Adrenal gland (tissue), 9 donors: ENCODE measurements at regions not wholly inside any gene's neighbourhood (a gene's known extent, or its start where the extent isn't known, plus 50 kb on each side); places are given as distances from the start of the nearest gene placed in this dataset.
"Not testable (repeated sequence)": the region's sequence is repeated elsewhere in the genome, so short reads cannot be mapped to it uniquely, and the experiment has no call there.

ENCODE experiments used
- DNase-seq, 7 donors: peaks; one replicate each; pipeline ENCODE4 v3.0.0-alpha.2; 2019 to 2020
- H3K27ac ChIP-seq, 5 donors: fragments of 200-600 bp; sonication (generic) in 4 of 5; 1 replicate in 3 of 5; 2 replicates in 2 of 5; pipeline versions ENCODE4 v1.5.1 to v1.8.0; 2016 to 2020; ENCODE audit warnings: mild to moderate bottlenecking in 1 of 5
- H3K27me3 ChIP-seq: fragments of 200-600 bp; 2 replicates; pipeline ENCODE4 v1.8.0; 2021
- H3K36me3 ChIP-seq, 2 donors: fragments of 200-600 bp; replicated peaks in 1 of 2; 1 replicate in 1 of 2; 2 replicates in 1 of 2; pipeline versions ENCODE4 v1.5.1 to v1.8.0; 2018 to 2022
- H3K4me1 ChIP-seq, 2 donors: fragments of 200-600 bp; replicated peaks in 1 of 2; 1 replicate in 1 of 2; 2 replicates in 1 of 2; pipeline versions ENCODE4 v1.5.1 to v1.8.0; 2018 to 2021
- H3K4me3 ChIP-seq, 4 donors: fragments of 200-600 bp; sonication (generic) in 3 of 4; one replicate each; pipeline ENCODE4 v1.5.1; 2016 to 2018
- H3K9me3 ChIP-seq, 3 donors: fragments of 200-600 bp; sonication (generic) in 1 of 3; replicated peaks in 1 of 3; 1 replicate in 2 of 3; 2 replicates in 1 of 3; pipeline versions ENCODE4 v1.5.1 to v1.8.0; 2016 to 2021
- CTCF ChIP-seq, 6 experiments: fragments of 450-650 bp in 4 of 6; fragments of 200-600 bp in 2 of 6; sonication (generic) in 1 of 6; IDR thresholded peaks; 1 replicate in 5 of 6; 2 replicates in 1 of 6; pipeline versions ENCODE4 v1.5.1 to v1.8.0; 2016 to 2021; ENCODE audit warnings: antibody characterized with exemption in 6 of 6, mild to moderate bottlenecking in 2 of 6, moderate library complexity in 1 of 6
- POLR2A ChIP-seq, 2 donors: fragments of 450-650 bp; IDR thresholded peaks; one replicate each; pipeline ENCODE4 v1.6.1; 2017; ENCODE audit warnings: antibody characterized with exemption in 2 of 2, mild to moderate bottlenecking in 2 of 2, moderate library complexity in 1 of 2
- WGBS, 4 donors: extraction: QIAGEN DNeasy Blood & Tissue Kit in 2 of 4; methylation state at CpG; one replicate each; pipeline versions ENCODE4 v1.1.5 to v1.1.7; 2013 to 2017; 5-methylcytosine and 5-hydroxymethylcytosine counted together
- intact Hi-C, 2 donors: fragments of 100-400 bp; cut with DNase I; formaldehyde crosslinking; loops; one replicate each; pipeline versions ENCODE4 v1.14.1 to v1.15.0; 2022 to 2023
- donor health status: healthy with polysubstance abuse.
- donor health status: Bipolar disorder and iron deficiency.
- donor health status: DM: yes; HTN: yes; CAD: no.
- donor health status: DM: no; HTN: no; CAD: no.
- donor health status: DM: no; HTN: no; CAD: no.

- Histone ChIP-seq H3K9me3 (no peaks in the 10 kb centered on the region), H3K4me3 (no peak overlapping the region), H3K27me3 (no peaks in the 10 kb centered on the region), H3K36me3 (no peaks in the 10 kb centered on the region), H3K27ac (no peak overlapping the region), H3K4me1 (no peaks in the 10 kb centered on the region)
- peak in 1 of 7 donors; percentile 25 for DNase-seq
- WGBS, 4 donors = 93 to 95% (median 95%) methylated on average over 5 of the region's 5 CpGs
- intact Hi-C loops = no loop called here
- TF ChIP-seq CTCF (IDR thresholded peaks at IDR 0.05) = no peak
- TF ChIP-seq POLR2A (IDR thresholded peaks at IDR 0.05) = no peak
Measured at GRCh38 chr5:135738564-135738875, 95.9 kb upstream of the SLC25A48 start.

- no peak for TF ChIP-seq CTCF (IDR thresholded peaks at IDR 0.05)
- no peak for TF ChIP-seq POLR2A (IDR thresholded peaks at IDR 0.05)
Measured at GRCh38 chr5:135737701-135738563, 96.5 kb upstream of the SLC25A48 start.

GRCh38 chr5:135736952-135737351 lies 97.5 kb upstream of the SLC25A48 start:
- H3K27ac ChIP-seq, H3K4me3 ChIP-seq, H3K4me1 ChIP-seq, H3K27me3 ChIP-seq, intact Hi-C loops, H3K36me3 ChIP-seq, H3K9me3 ChIP-seq: not testable (repeated sequence)
- 62 to 75% (median 71%) methylated on average over 9 of the region's 9 CpGs for WGBS, 4 donors
- peak in 1 of 7 donors; percentile 10 for DNase-seq

More at GRCh38 chr5:135737701-135738563, 96.5 kb upstream of the SLC25A48 start:
- H3K36me3 ChIP-seq = no peaks in the 10 kb centered on the region
- no peaks in the 10 kb centered on the region for H3K4me1 ChIP-seq
- no peaks in the 10 kb centered on the region for H3K27me3 ChIP-seq
- H3K9me3 ChIP-seq = no peaks in the 10 kb centered on the region
- peak in 1 of 7 donors; percentile 13 for DNase-seq
- intact Hi-C loops = no loop called here
- WGBS, 4 donors = 83 to 88% (median 86%) methylated on average over 11 of the region's 11 CpGs
- no peak overlapping the region for H3K4me3 ChIP-seq
- no peak overlapping the region for H3K27ac ChIP-seq

GRCh38 chr5:135735831-135736230 lies 98.6 kb upstream of the SLC25A48 start:
- Histone ChIP-seq H3K4me3 (no peak overlapping the region), H3K9me3 (no peaks in the 10 kb centered on the region), H3K4me1 (no peaks in the 10 kb centered on the region), H3K27ac (no peak overlapping the region), H3K36me3 (no peaks in the 10 kb centered on the region), H3K27me3 (no peaks in the 10 kb centered on the region)
- no peak for TF ChIP-seq CTCF (IDR thresholded peaks at IDR 0.05)
- TF ChIP-seq POLR2A (IDR thresholded peaks at IDR 0.05) = no peak
- 85 to 92% (median 89%) methylated on average over 6 of the region's 6 CpGs for WGBS, 4 donors
- intact Hi-C loops = no loop called here
- peak in 1 of 7 donors; percentile 4 for DNase-seq

GRCh38 chr5:135734956-135735355 lies 99.5 kb upstream of the SLC25A48 start:
- H3K4me1 ChIP-seq, intact Hi-C loops, H3K27me3 ChIP-seq, H3K36me3 ChIP-seq, H3K4me3 ChIP-seq, H3K27ac ChIP-seq, H3K9me3 ChIP-seq: not testable (repeated sequence)
- 85 to 90% (median 85%) methylated on average over 7 to 8 of the region's 8 CpGs for WGBS, 4 donors
- peak in 1 of 7 donors; percentile 23 for DNase-seq

- H3K27me3 ChIP-seq, H3K4me1 ChIP-seq, H3K36me3 ChIP-seq, H3K9me3 ChIP-seq, intact Hi-C loops, H3K4me3 ChIP-seq, DNase-seq, H3K27ac ChIP-seq: not testable (repeated sequence)
- 77 to 100% (median 91%) methylated on average over 1 of the region's 1 CpG for WGBS, 4 donors
Measured at GRCh38 chr5:135731034-135731433, 103.4 kb upstream of the SLC25A48 start.

GRCh38 chr5:135730161-135730560 lies 104.3 kb upstream of the SLC25A48 start:
- H3K9me3 ChIP-seq, H3K27me3 ChIP-seq, intact Hi-C loops, H3K4me1 ChIP-seq, H3K4me3 ChIP-seq, DNase-seq, H3K27ac ChIP-seq, H3K36me3 ChIP-seq: not testable (repeated sequence)
- 86 to 94% (median 89%) methylated on average over 1 of the region's 1 CpG for WGBS, 4 donors
